T-helper 17 cell (primary cell): ENCODE measurements at regions not wholly inside any gene's neighbourhood (a gene's known extent, or its start where the extent isn't known, plus 50 kb on each side); places are given as distances from the start of the nearest gene placed in this dataset.
"Not testable (repeated sequence)": the region's sequence is repeated elsewhere in the genome, so short reads cannot be mapped to it uniquely, and the experiment has no call there.

Experiments used
- ATAC-seq: fragments of 150-1000 bp; cut with Tn5 transposase; 2 replicates; pipeline ENCODE4 v1.10.0; 2021; ENCODE audit warnings: mild to moderate bottlenecking, moderate library complexity
- DNase-seq, 3 donors: peaks; one replicate each; pipeline versions ENCODE4 v3.0.0 to v3.0.0-alpha.2; 2020 to 2021
- H3K9me3 ChIP-seq: one replicate; pipeline ENCODE4 v1.7.0; 2013; ENCODE audit warnings: low read length, mild to moderate bottlenecking; ENCODE audit not compliant: control insufficient read depth, poor library complexity, severe bottlenecking
- H3K27ac Mint-ChIP-seq: one replicate; pipeline ENCODE4 v1.8.0; 2022; ENCODE audit warnings: mild to moderate bottlenecking, moderate library complexity, mixed read lengths
- H3K27me3 Mint-ChIP-seq: one replicate; pipeline ENCODE4 v1.8.0; 2022; ENCODE audit warnings: mixed read lengths
- H3K36me3 Mint-ChIP-seq: one replicate; pipeline ENCODE4 v1.8.0; 2022; ENCODE audit warnings: low read depth, mixed read lengths
- H3K4me1 Mint-ChIP-seq: one replicate; pipeline ENCODE4 v1.8.0; 2022; ENCODE audit warnings: mild to moderate bottlenecking, mixed read lengths
- H3K4me3 Mint-ChIP-seq: one replicate; pipeline ENCODE4 v1.8.0; 2022; ENCODE audit warnings: mild to moderate bottlenecking, moderate library complexity, mixed read lengths

DNA sequence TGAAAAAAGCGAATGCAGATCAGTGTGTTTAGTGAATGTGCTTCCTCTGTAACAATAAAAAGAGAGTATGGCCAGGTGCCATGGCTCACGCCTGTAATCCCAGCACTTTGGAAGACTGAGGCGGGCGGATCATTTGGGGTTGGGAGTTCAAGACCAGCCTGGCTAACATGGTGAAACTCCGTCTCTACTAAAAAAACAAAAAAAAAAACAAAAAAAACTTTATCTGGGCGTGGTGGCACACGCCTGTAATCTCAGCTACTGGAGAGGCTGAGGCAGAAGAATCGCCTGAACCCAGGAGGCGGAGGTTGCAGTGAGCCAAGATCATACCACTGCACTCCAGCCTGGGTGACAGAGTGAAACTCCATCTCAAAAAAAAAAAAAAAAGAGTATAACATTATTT, 152.9 kb downstream of the ZFP64 start:
- not testable (repeated sequence) for H3K27ac Mint-ChIP-seq, H3K36me3 Mint-ChIP-seq, H3K9me3 ChIP-seq, H3K27me3 Mint-ChIP-seq, H3K4me1 Mint-ChIP-seq, H3K4me3 Mint-ChIP-seq, DNase-seq, ATAC-seq

DNA sequence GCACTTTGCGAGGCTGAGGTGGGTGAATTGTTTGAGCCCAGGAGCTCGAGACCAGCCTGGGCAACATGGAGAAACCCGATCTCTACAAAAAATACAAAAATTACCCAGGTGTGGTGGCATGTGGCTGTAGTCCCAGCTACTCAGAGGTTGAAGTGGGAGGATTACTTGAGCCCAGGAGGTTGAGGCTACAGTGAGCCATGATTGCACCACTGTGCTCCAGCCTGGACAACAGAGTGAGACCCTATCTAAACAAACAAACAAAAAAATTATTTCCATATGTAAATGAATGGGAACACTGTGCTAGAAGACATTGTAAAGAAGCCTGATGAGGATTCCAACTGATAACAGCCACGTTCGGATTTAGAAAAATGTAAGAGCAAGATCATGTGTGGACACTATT, 154.2 kb downstream of the ZFP64 start:
- no peak overlapping the region for H3K27ac Mint-ChIP-seq
- no peaks in the 10 kb centered on the region for H3K9me3 ChIP-seq
- ATAC-seq (no peak), DNase-seq (no peak)
- no peak overlapping the region for H3K4me3 Mint-ChIP-seq
- H3K27me3 Mint-ChIP-seq: no peaks in the 10 kb centered on the region
- H3K36me3 Mint-ChIP-seq: no peaks in the 10 kb centered on the region
- H3K4me1 Mint-ChIP-seq: no peaks in the 10 kb centered on the region

DNA sequence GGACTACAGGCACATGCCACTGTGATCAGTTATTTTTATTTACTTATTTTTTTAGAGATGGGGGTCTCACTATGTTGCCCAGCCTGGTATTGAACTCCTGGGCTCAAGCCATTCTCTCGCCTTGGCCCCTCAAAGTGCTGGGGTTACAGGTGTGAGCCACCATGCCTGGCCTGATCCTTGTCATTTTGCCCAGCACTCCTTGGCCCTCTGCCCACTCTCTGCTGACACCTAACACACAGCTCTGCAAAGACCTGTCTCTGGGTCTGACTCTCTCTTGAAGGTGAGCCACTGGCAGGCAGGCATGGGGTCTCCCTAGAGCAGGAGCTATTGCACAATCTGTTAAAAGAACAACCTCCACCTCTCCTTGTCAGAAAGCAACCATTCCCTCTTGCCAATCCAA, 155.6 kb downstream of the ZFP64 start:
- DNase-seq: no peak
- Mint-ChIP-seq H3K27ac (no peak overlapping the region), H3K36me3 (no peaks in the 10 kb centered on the region), H3K4me1 (peaks cover 9% of the 10 kb centered on the region), H3K27me3 (no peaks in the 10 kb centered on the region), H3K4me3 (peak overlapping the region; percentile 41)
- H3K9me3 ChIP-seq: no peaks in the 10 kb centered on the region
- ATAC-seq: no peak

DNA sequence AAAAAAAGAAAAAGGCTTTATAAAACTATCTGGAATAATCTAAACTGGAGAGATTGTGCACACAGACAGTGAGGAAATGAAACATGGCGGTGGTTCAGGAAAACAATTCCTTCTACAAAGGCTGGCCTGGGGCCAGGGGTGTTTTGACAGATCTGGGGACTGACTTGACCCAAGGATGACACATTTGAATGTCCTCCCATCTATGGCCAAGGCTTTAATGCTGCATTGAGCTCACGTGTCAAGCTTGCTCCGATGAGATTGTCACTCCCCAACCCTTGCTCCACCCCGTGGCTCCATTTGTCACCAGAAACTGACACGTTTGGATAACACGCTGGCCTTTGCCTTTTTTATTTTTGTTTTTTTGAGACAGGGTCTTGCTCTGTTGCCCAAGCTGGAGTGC, 156.1 kb downstream of the ZFP64 start:
- DNase-seq: no peak
- Mint-ChIP-seq H3K4me3 (peak overlapping the region; percentile 41), H3K27me3 (no peaks in the 10 kb centered on the region), H3K36me3 (no peaks in the 10 kb centered on the region), H3K4me1 (peaks cover 13% of the 10 kb centered on the region), H3K27ac (no peak overlapping the region)
- ATAC-seq: no peak
- H3K9me3 ChIP-seq: no peaks in the 10 kb centered on the region

DNA sequence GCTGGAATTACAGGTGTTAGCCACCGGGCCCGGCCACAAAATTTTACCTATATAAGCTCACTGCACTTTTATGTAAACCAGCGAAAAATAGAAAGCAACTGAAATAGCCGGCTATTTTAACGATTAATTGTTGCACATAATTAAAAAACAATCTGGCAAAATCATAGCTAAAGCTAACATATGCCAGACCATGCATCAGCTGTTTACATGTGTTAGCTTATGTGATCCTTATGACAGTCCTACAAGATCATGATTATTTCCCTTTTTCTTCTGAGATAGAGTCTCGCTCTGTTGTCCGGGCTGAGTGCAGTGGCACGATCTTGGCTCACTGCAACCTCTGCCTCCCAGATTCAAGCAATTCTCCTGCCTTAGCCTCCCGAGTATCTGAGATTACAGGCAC, 157.0 kb downstream of the ZFP64 start:
- DNase-seq (no peak), ATAC-seq (no peak)
- Mint-ChIP-seq H3K27me3 (no peaks in the 10 kb centered on the region), H3K36me3 (no peaks in the 10 kb centered on the region), H3K27ac (no peak overlapping the region), H3K4me1 (peaks cover 14% of the 10 kb centered on the region), H3K4me3 (no peak overlapping the region)
- no peaks in the 10 kb centered on the region for H3K9me3 ChIP-seq

DNA sequence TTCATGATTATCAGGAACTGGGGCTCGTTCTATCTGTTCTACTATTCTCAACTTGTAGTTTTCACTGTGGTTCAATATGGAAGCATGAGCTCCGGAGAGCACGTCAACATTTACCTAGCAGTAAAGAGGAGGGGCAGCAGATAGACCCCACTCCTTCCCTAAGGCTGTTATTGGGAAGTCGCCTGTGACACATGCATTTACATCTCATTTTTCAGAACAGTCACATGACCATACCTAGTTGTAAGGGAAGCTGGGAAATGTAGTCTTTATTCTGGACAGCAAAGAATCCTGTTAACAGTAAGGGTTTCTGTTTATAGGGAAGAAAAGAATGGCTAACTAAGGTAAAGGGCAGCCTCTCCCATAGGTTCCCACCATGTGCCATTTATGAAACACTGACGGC, 158.3 kb downstream of the ZFP64 start:
- no peaks in the 10 kb centered on the region for H3K36me3 Mint-ChIP-seq
- H3K4me3 Mint-ChIP-seq: no peak overlapping the region
- no peak overlapping the region for H3K27ac Mint-ChIP-seq
- no peaks in the 10 kb centered on the region for H3K27me3 Mint-ChIP-seq
- no peaks in the 10 kb centered on the region for H3K9me3 ChIP-seq
- no peak for DNase-seq
- ATAC-seq: no peak
- H3K4me1 Mint-ChIP-seq: peaks cover 14% of the 10 kb centered on the region

DNA sequence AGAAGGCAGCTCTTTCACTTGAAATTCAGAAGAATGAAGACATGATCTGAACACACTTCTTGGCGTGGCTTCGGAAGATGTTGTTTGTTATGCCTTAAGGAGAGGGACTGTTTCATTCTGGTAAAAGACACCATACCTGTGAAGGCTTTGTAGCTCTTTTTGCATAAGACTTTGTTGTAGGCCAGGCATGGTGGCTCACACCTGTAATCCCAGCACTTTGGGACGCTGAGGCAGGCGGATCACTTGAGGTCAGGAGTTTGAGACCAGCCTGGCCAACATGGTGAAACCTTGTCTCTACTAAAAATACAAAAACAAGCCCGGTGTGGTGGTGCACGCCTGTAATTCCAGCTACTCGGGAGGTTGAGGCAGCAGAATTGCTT, 159.3 kb downstream of the ZFP64 start:
- not testable (repeated sequence) for H3K36me3 Mint-ChIP-seq, ATAC-seq, H3K9me3 ChIP-seq, H3K4me3 Mint-ChIP-seq, DNase-seq, H3K27me3 Mint-ChIP-seq
- peak overlapping the region; percentile 86 for H3K27ac Mint-ChIP-seq
- H3K4me1 Mint-ChIP-seq: peaks cover 14% of the 10 kb centered on the region

DNA sequence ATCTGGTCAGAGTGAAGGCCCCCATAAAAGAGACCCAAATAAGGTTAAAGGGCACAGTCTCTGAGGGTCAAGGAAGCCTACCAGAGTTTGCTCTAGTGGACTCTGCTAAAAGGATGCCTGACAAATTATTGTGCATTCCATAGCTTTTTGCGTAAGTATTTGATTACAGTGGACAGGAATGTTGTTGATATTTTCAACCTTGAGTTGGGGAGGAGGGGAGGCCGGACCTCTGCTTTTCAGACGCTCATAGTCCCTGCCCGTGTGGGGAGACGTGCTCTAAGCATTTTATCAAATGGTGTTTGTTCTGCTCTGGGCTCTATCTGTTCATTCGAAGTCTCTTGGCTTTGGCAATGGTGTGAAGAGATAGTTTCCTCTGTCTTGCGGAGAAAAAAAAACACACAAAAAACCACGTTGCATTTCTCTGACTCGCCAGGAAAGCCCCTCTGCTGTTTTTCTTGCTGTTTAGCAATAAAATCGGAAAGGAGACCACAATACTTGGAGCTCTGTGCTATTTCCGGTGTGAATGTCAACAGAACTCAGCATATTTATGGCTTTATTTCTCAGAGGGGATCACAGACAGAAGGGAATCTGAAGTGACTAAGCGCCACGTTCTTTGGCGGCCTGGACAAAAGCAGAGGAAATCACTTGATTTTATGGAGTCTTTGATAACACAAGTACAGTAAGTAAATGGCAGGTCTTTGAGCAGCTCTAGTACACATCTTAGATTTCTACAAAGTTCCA, 159.8 kb downstream of the ZFP64 start:
- Mint-ChIP-seq H3K4me3 (peak overlapping the region; percentile 55), H3K4me1 (peaks cover 14% of the 10 kb centered on the region), H3K36me3 (no peaks in the 10 kb centered on the region), H3K27me3 (no peaks in the 10 kb centered on the region), H3K27ac (peak overlapping the region; percentile 86)
- peak; percentile 64 for ATAC-seq
- DNase-seq: no peak
- no peaks in the 10 kb centered on the region for H3K9me3 ChIP-seq

DNA sequence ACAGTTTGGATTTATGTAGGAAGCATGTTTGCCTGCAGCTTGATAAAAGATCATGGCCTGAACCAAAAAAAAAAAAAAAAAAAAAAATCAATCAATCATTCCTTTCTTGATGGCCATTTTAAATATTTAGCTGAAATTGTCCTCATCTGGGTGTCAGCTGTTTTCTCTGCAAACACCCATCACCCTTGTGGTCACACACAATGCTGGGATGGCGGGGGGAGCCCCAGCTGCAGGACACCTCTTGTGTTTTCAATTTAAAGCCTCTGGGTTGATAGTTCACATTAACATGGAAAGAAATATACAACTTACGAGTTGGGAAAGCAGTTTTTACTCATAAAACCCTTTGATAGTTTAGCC, 160.4 kb downstream of the ZFP64 start:
- Mint-ChIP-seq H3K27me3 (no peaks in the 10 kb centered on the region), H3K36me3 (no peaks in the 10 kb centered on the region), H3K4me3 (no peak overlapping the region), H3K27ac (peak overlapping the region; percentile 86), H3K4me1 (peaks cover 14% of the 10 kb centered on the region)
- H3K9me3 ChIP-seq: no peaks in the 10 kb centered on the region
- ATAC-seq (no peak), DNase-seq (no peak)

DNA sequence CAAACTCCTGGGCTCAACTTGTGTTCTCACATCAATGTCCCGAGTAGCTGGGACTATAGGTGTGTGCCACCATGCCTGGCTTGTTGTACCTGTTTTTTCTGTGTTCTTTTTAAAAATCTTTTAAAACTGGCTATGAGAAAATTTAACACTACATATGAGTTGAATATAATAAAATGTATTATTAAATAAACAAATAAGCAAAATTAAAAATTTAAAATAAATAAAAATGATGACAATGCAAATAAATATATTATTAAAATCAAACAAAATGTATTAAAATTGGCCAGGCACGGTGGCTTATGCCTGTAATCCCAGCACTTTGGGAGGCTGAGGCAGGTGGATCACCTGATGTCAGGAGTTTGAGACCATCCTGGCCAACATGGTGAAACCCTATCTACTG, 162.4 kb downstream of the ZFP64 start:
- ATAC-seq, H3K27ac Mint-ChIP-seq, DNase-seq, H3K27me3 Mint-ChIP-seq, H3K4me3 Mint-ChIP-seq, H3K9me3 ChIP-seq, H3K36me3 Mint-ChIP-seq: not testable (repeated sequence)
- H3K4me1 Mint-ChIP-seq: peaks cover 14% of the 10 kb centered on the region

DNA sequence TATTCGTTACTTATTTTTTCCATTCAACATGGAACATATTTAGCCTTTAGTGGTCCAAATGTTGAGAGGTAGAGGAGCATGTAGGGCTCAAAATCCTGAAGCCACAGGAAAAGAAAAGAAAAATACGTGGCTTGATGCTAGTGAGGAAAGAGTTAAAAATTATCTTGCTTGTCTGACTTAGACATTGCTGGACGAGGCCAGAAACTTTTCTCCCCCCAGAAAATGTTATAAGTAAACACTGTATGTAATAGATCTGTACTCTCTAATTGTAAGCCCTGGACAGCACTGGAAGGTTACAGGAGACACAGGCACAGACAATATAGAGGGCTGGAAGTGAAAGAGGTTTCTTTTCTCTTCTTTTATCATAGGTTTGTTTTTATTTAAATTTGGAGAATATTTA, 165.6 kb downstream of the ZFP64 start:
- Mint-ChIP-seq H3K4me1 (peaks cover 4% of the 10 kb centered on the region), H3K36me3 (no peaks in the 10 kb centered on the region)
- no peak for DNase-seq

DNA sequence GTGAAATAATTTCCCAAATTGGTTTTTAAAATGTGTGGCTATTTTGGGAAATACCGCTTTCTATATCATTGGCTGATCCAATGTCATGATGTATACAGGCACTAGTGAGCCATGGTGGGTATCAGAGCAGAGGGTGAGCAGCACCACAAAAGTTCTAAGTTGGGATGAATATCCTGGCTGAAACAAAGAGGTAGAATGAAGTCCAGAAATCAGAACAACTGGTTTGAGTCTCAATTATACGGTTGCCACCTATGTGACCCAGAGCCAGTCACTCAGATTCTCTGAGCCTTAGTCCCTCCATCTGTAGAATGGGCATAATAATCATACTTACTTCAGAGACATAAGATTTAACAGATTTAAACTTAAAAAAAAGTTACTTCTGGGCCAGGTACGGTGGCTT, 172.3 kb downstream of the ZFP64 start:
- no peaks in the 10 kb centered on the region for H3K4me1 Mint-ChIP-seq
- DNase-seq: no peak
- H3K4me3 Mint-ChIP-seq: no peak overlapping the region
- no peak for ATAC-seq
- no peaks in the 10 kb centered on the region for H3K9me3 ChIP-seq
- no peak overlapping the region for H3K27ac Mint-ChIP-seq
- H3K36me3 Mint-ChIP-seq: no peaks in the 10 kb centered on the region
- no peaks in the 10 kb centered on the region for H3K27me3 Mint-ChIP-seq

More for the DNA sequence above, 165.6 kb downstream of the ZFP64 start:
- Mint-ChIP-seq H3K27ac (no peak overlapping the region), H3K4me3 (no peak overlapping the region), H3K27me3 (no peaks in the 10 kb centered on the region)
- no peak for ATAC-seq
- H3K9me3 ChIP-seq: no peaks in the 10 kb centered on the region

DNA sequence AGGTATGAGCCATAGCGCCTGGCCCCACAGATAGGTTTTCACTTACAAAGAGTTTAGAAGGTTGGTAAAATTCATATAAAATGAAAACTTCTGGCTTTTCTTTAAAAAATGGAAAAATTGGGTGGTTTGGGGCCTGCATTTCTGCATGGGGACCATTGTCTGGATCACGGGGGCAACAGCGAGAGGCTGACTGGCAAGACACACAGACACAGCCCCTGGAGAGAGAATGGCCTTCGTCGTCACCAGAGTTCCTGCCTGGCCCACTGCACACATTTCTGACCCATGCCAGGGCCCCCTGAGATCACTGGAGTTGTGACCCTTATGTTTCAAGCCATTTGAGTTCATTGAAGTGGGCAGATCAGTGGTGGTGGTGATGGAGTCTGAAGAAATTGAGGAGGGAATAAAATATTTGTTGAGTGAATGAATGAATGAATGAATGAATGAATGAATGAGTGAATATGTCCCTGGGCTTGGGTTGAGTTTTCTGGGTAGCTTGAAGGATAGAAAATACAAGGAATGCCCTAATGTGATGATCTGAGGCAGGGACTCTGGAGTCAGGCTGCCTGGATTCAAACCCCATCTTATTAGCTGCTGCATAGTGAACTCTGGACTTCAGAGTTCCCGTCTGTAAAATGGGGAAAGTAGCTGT, 173.8 kb downstream of the ZFP64 start:
- Mint-ChIP-seq H3K4me1 (no peaks in the 10 kb centered on the region), H3K27me3 (no peaks in the 10 kb centered on the region), H3K27ac (no peak overlapping the region), H3K36me3 (no peaks in the 10 kb centered on the region), H3K4me3 (no peak overlapping the region)
- DNase-seq (no peak), ATAC-seq (no peak)
- no peaks in the 10 kb centered on the region for H3K9me3 ChIP-seq

DNA sequence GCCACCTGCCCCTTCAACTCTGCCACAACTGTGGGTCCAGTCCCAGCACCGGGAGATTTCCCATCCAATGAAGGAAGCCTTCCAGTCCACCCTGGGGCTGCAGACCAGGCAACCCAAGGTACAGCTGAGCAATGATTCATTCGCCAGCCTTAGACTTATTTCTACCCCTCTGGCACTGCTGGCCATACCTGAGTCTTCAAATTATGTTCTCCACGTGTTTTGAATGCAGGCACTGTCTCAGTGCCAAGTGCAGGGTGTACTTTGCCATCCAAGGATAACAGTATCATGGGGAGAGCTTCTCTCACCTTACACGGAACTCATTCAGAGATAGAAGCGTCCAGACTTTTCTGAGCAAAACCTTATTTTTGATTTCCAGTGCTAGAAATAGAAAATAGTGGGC, 175.6 kb downstream of the ZFP64 start:
- H3K9me3 ChIP-seq: no peaks in the 10 kb centered on the region
- Mint-ChIP-seq H3K27ac (no peak overlapping the region), H3K4me1 (no peaks in the 10 kb centered on the region), H3K27me3 (no peaks in the 10 kb centered on the region), H3K36me3 (no peaks in the 10 kb centered on the region), H3K4me3 (no peak overlapping the region)
- ATAC-seq (no peak), DNase-seq (no peak)
